ENCODE measurements at regions not wholly inside any gene's neighbourhood (a gene's known extent, or its start where the extent isn't known, plus 50 kb on each side); places are given as distances from the start of the nearest gene placed in this dataset.

DNA sequence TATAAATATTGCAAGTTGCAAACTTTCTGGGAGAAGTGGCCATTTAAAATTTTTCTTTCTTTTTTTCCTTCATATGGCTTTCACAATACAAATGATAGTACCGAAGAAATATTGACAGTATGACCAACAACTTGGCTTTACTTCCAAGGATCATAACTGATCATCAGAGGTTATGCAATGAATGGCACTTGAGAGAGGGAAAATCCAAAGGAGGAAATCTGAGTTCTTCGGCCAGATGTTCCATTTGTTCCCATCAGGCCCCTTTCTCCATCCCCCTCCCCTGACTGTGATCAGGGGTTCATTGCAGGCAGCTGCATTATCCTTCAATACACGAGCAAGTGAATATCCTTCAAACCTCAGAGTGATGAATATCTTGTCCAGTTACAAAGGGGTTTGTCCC, 130.0 kb upstream of the UST start:
- no peaks in the 10 kb centered on the region for H3K9me3 ChIP-seq
- no peaks in the 10 kb centered on the region for H3K4me1 ChIP-seq (ENCODE audit: control insufficient read depth in 1 of 2, insufficient read depth in 1 of 2, low read depth in 1 of 2, low read length in 1 of 2)
- H3K36me3 ChIP-seq, result no peaks in the 10 kb centered on the region
- H3K4me3 ChIP-seq (ENCODE audit: low read depth in 1 of 2, low read length in 1 of 2), result no peak overlapping the region
- peaks cover 7% of the 10 kb centered on the region for H3K27me3 ChIP-seq
- H3K27ac ChIP-seq, result no peak overlapping the region
- TF ChIP-seq, protein P1, sequence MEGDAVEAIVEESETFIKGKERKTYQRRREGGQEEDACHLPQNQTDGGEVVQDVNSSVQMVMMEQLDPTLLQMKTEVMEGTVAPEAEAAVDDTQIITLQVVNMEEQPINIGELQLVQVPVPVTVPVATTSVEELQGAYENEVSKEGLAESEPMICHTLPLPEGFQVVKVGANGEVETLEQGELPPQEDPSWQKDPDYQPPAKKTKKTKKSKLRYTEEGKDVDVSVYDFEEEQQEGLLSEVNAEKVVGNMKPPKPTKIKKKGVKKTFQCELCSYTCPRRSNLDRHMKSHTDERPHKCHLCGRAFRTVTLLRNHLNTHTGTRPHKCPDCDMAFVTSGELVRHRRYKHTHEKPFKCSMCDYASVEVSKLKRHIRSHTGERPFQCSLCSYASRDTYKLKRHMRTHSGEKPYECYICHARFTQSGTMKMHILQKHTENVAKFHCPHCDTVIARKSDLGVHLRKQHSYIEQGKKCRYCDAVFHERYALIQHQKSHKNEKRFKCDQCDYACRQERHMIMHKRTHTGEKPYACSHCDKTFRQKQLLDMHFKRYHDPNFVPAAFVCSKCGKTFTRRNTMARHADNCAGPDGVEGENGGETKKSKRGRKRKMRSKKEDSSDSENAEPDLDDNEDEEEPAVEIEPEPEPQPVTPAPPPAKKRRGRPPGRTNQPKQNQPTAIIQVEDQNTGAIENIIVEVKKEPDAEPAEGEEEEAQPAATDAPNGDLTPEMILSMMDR (IDR thresholded peaks at IDR 0.05), result no peak

DNA sequence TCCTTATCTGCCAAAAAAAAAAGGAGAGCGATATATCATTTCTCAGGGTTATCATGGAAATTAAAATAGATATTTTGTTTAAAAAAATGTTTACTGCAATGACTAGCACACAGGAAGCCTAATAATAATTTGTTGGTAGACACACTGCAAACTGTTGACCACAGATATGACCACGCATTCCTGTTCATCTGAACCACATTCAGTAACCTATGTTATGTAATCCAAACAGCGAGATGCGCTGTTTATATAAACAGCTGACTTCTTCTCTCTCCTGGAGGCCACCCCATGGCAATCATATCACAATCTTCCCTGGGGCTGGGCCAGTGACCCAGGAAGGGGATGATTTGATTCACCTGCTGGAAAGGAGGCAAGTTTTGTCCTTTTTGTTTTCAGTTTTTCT, 129.3 kb upstream of the UST start:
- no peaks in the 10 kb centered on the region for H3K4me1 ChIP-seq (ENCODE audit: control insufficient read depth in 1 of 2, insufficient read depth in 1 of 2, low read depth in 1 of 2, low read length in 1 of 2)
- H3K4me3 ChIP-seq (ENCODE audit: low read depth in 1 of 2, low read length in 1 of 2), result no peak overlapping the region
- no peaks in the 10 kb centered on the region for H3K9me3 ChIP-seq
- TF ChIP-seq, protein P1 (IDR thresholded peaks at IDR 0.05), result no peak
- H3K27ac ChIP-seq, result no peak overlapping the region
- no peaks in the 10 kb centered on the region for H3K36me3 ChIP-seq
- peaks cover 7% of the 10 kb centered on the region for H3K27me3 ChIP-seq

DNA sequence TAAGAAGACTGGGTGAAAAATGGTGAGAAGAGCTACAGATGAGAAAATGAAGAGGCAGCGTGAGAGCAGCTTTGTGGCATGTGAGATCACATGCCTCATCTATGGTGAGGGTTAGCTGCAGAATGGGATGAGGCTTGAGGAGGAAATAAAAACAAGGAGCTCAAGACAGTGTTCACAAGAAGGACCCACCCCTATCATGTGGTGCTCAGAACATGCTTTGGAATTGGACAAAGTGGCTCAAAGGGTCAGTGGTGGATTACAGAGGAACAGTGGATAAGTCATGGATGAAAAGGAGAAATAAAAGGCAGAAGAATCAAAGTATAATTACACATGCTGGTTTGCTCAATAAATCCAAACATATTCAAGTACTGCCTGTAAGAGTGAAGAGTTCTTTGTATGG, 126.9 kb upstream of the UST start:
- TF ChIP-seq, protein P1 (IDR thresholded peaks at IDR 0.05), result no peak
- no peak overlapping the region for H3K27ac ChIP-seq
- no peaks in the 10 kb centered on the region for H3K9me3 ChIP-seq

DNA sequence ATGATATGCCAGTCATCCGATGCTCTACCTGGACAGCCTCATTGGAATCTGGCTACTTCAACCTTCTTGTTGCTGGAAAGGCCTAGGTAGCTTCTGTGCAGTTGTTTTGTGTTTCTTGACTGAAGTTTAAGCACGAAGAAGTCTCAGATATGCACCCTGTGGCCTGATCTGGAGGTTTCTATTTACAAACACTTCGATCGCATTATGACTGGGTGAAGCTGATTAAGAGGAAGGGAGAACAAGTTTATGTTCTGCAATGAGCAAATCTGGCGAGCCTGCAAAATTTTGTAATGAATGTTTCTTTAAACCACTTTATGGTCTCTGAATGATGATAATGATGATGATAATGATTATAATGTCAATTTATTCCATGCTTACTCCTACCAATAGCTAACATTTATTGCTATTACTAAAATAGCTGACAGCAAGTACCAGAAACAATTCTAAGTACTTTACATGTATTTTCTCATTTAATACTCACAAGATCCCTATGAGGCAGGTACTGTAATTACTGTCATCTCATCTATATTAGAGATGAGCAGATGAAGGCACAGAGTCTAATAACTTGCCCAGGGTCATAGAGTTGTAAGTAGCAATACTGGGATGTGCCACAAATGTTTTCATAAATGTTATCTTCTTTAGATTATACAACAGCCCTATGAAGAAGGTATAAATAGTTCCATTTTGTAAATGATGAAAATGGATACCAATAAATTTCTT, 126.1 kb upstream of the UST start:
- TF ChIP-seq, protein P1 (IDR thresholded peaks at IDR 0.05), result no peak
- H3K9me3 ChIP-seq, result no peaks in the 10 kb centered on the region
- H3K27me3 ChIP-seq, result peaks cover 7% of the 10 kb centered on the region
- H3K4me3 ChIP-seq (ENCODE audit: low read depth in 1 of 2, low read length in 1 of 2), result no peak overlapping the region
- H3K4me1 ChIP-seq (ENCODE audit: control insufficient read depth in 1 of 2, insufficient read depth in 1 of 2, low read depth in 1 of 2, low read length in 1 of 2), result no peaks in the 10 kb centered on the region
- H3K36me3 ChIP-seq, result no peaks in the 10 kb centered on the region
- H3K27ac ChIP-seq, result no peak overlapping the region

More for the DNA sequence above, 126.9 kb upstream of the UST start:
- Histone ChIP-seq H3K36me3 (no peaks in the 10 kb centered on the region), H3K4me3 (ENCODE audit: low read depth in 1 of 2, low read length in 1 of 2) (no peak overlapping the region), H3K27me3 (peaks cover 7% of the 10 kb centered on the region), H3K4me1 (ENCODE audit: control insufficient read depth in 1 of 2, insufficient read depth in 1 of 2, low read depth in 1 of 2, low read length in 1 of 2) (no peaks in the 10 kb centered on the region)

DNA sequence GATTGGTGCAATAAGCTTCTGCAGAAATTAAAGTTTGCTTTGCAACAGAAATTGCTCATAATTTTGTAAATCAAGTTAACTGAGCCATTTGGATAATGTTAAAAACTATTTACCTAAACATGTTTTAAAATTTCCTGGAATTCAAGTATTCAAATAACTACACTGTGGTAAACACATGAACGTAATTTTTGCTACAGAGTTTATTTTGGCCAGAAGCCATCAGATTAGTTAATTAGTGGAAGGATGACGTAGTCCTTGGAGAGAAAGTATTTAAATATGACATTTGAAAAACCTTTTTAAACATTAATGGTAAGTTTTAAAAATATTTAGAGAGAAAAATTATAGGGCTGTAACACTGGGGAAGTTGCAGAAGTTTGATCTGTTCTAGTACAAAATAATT, 121.2 kb upstream of the UST start:
- Histone ChIP-seq H3K36me3 (no peaks in the 10 kb centered on the region), H3K27me3 (peaks cover 6% of the 10 kb centered on the region), H3K4me3 (ENCODE audit: low read depth in 1 of 2, low read length in 1 of 2) (no peak overlapping the region), H3K27ac (no peak overlapping the region), H3K4me1 (ENCODE audit: control insufficient read depth in 1 of 2, insufficient read depth in 1 of 2, low read depth in 1 of 2, low read length in 1 of 2) (no peaks in the 10 kb centered on the region), H3K9me3 (no peaks in the 10 kb centered on the region)
- TF ChIP-seq, protein P1 (IDR thresholded peaks at IDR 0.05), result no peak

Data from neutrophil (primary cell).